ENCODE measurements at regions not wholly inside any gene's neighbourhood (a gene's known extent, or its start where the extent isn't known, plus 50 kb on each side); places are given as distances from the start of the nearest gene placed in this dataset.

- Histone ChIP-seq H3K27ac (no peak overlapping the region), H3K27me3 (no peaks in the 10 kb centered on the region), H3K36me3 (no peaks in the 10 kb centered on the region), H3K4me3 (no peak overlapping the region), H3K4me1 (no peaks in the 10 kb centered on the region), H3K9me3 (no peaks in the 10 kb centered on the region)
- TF ChIP-seq POLR2A (IDR thresholded peaks at IDR 0.05) (no peak), CTCF (IDR thresholded peaks at IDR 0.05) (no peak)
- no peak for DNase-seq
These were observed 619.5 kb upstream of the CADM1 start for GRCh38 chr11:116123739-116124138.

GRCh38 chr11:116122697-116123472 lies 618.7 kb upstream of the CADM1 start:
- no peak overlapping the region for H3K27ac ChIP-seq
- DNase-seq = no peak
- no peaks in the 10 kb centered on the region for H3K9me3 ChIP-seq
- H3K4me3 ChIP-seq = no peak overlapping the region
- H3K36me3 ChIP-seq = no peaks in the 10 kb centered on the region
- TF ChIP-seq POLR2A (IDR thresholded peaks at IDR 0.05) (no peak), CTCF (IDR thresholded peaks at IDR 0.05) (no peak)
- H3K27me3 ChIP-seq = no peaks in the 10 kb centered on the region
- H3K4me1 ChIP-seq = no peaks in the 10 kb centered on the region

GRCh38 chr11:116119158-116119557 lies 614.9 kb upstream of the CADM1 start:
- Histone ChIP-seq H3K36me3 (no peaks in the 10 kb centered on the region), H3K9me3 (no peaks in the 10 kb centered on the region), H3K27ac (no peak overlapping the region), H3K4me1 (no peaks in the 10 kb centered on the region), H3K27me3 (no peaks in the 10 kb centered on the region), H3K4me3 (no peak overlapping the region)
- TF ChIP-seq CTCF (IDR thresholded peaks at IDR 0.05) = no peak
- TF ChIP-seq POLR2A (IDR thresholded peaks at IDR 0.05) = no peak
- DNase-seq = no peak

GRCh38 chr11:116118138-116118470 lies 613.9 kb upstream of the CADM1 start:
- no peak overlapping the region for H3K4me3 ChIP-seq
- TF ChIP-seq POLR2A (IDR thresholded peaks at IDR 0.05) (no peak), CTCF (IDR thresholded peaks at IDR 0.05) (no peak)
- no peaks in the 10 kb centered on the region for H3K27me3 ChIP-seq
- DNase-seq = no peak
- H3K4me1 ChIP-seq = no peaks in the 10 kb centered on the region
- H3K9me3 ChIP-seq = peaks cover 0 to 6% (median 0%) of the 10 kb centered on the region in 4 donors
- no peaks in the 10 kb centered on the region for H3K36me3 ChIP-seq
- H3K27ac ChIP-seq = no peak overlapping the region

- no peak overlapping the region for H3K4me3 ChIP-seq
- no peak overlapping the region for H3K27ac ChIP-seq
- no peaks in the 10 kb centered on the region for H3K27me3 ChIP-seq
- no peaks in the 10 kb centered on the region for H3K4me1 ChIP-seq
- peaks cover 0 to 7% (median 0%) of the 10 kb centered on the region in 4 donors for H3K9me3 ChIP-seq
- TF ChIP-seq POLR2A (IDR thresholded peaks at IDR 0.05) (no peak), CTCF (IDR thresholded peaks at IDR 0.05) (no peak)
- no peaks in the 10 kb centered on the region for H3K36me3 ChIP-seq
- no peak for DNase-seq
These were observed 613.3 kb upstream of the CADM1 start for GRCh38 chr11:116117331-116118137.
